ENCODE measurements at regions not wholly inside any gene's neighbourhood (a gene's known extent, or its start where the extent isn't known, plus 50 kb on each side); places are given as distances from the start of the nearest gene placed in this dataset.

GRCh38 chr7:52758356-52758755 is 277.1 kb upstream of the POM121L12 start:
- no peak for TF ChIP-seq EP300 (IDR thresholded peaks at IDR 0.05; ENCODE audit: borderline replicate concordance)
- no peak for TF ChIP-seq REST (IDR thresholded peaks at IDR 0.05; ENCODE audit: low read depth)
- TF ChIP-seq EGR1 (IDR thresholded peaks at IDR 0.05) = no peak

- TF ChIP-seq TEAD4 (IDR thresholded peaks at IDR 0.05) (no peak), ZBTB7A (IDR thresholded peaks at IDR 0.05; ENCODE audit: low read depth) (no peak), EGR1 (IDR thresholded peaks at IDR 0.05) (no peak), NFIC (IDR thresholded peaks at IDR 0.05) (no peak), RAD21 (IDR thresholded peaks at IDR 0.05; ENCODE audit: low read depth) (no peak), TAF1 (IDR thresholded peaks at IDR 0.05; ENCODE audit: low read depth) (no peak), USF1 (IDR thresholded peaks at IDR 0.05) (no peak), FOXM1 (IDR thresholded peaks at IDR 0.05; ENCODE audit: borderline replicate concordance, low read depth) (no peak), CEBPB (IDR thresholded peaks at IDR 0.05) (no peak), MAX (IDR thresholded peaks at IDR 0.05) (no peak), CREB1 (IDR thresholded peaks at IDR 0.05; ENCODE audit: low read depth) (no peak), REST (IDR thresholded peaks at IDR 0.05; ENCODE audit: low read depth) (no peak), YY1 (IDR thresholded peaks at IDR 0.05; ENCODE audit: low read depth) (no peak), TCF12 (IDR thresholded peaks at IDR 0.05; ENCODE audit: low read depth) (no peak)
Observed at GRCh38 chr7:52753855-52754254, 281.6 kb upstream of the POM121L12 start.

GRCh38 chr7:52752891-52753290 is 282.5 kb upstream of the POM121L12 start:
- TF ChIP-seq ZBTB7A (IDR thresholded peaks at IDR 0.05; ENCODE audit: low read depth) = no peak
- TF ChIP-seq FOXM1 (IDR thresholded peaks at IDR 0.05; ENCODE audit: borderline replicate concordance, low read depth) = no peak
- TF ChIP-seq NFIC (IDR thresholded peaks at IDR 0.05) = no peak
- TF ChIP-seq RAD21 (IDR thresholded peaks at IDR 0.05; ENCODE audit: low read depth) = no peak
- no peak for TF ChIP-seq TCF12 (IDR thresholded peaks at IDR 0.05; ENCODE audit: low read depth)
- TF ChIP-seq EP300 (IDR thresholded peaks at IDR 0.05; ENCODE audit: borderline replicate concordance) = no peak
- TF ChIP-seq MAX (IDR thresholded peaks at IDR 0.05) = no peak
- TF ChIP-seq YY1 (IDR thresholded peaks at IDR 0.05; ENCODE audit: low read depth) = no peak
- TF ChIP-seq TEAD4 (IDR thresholded peaks at IDR 0.05) = no peak
- TF ChIP-seq CEBPB (IDR thresholded peaks at IDR 0.05) = no peak
- no peak for TF ChIP-seq EGR1 (IDR thresholded peaks at IDR 0.05)
- TF ChIP-seq TAF1 (IDR thresholded peaks at IDR 0.05; ENCODE audit: low read depth) = no peak

GRCh38 chr7:52749880-52750279 is 285.6 kb upstream of the POM121L12 start:
- TF ChIP-seq FOXM1 (IDR thresholded peaks at IDR 0.05; ENCODE audit: borderline replicate concordance, low read depth) = no peak
- TF ChIP-seq TAF1 (IDR thresholded peaks at IDR 0.05; ENCODE audit: low read depth) = no peak
- no peak for TF ChIP-seq TCF12 (IDR thresholded peaks at IDR 0.05; ENCODE audit: low read depth)
- no peak for TF ChIP-seq RAD21 (IDR thresholded peaks at IDR 0.05; ENCODE audit: low read depth)
- TF ChIP-seq MAX (IDR thresholded peaks at IDR 0.05) = no peak
- no peak for TF ChIP-seq TEAD4 (IDR thresholded peaks at IDR 0.05)
- no peak for TF ChIP-seq EGR1 (IDR thresholded peaks at IDR 0.05)
- no peak for TF ChIP-seq USF1 (IDR thresholded peaks at IDR 0.05)
- TF ChIP-seq EP300 (IDR thresholded peaks at IDR 0.05; ENCODE audit: borderline replicate concordance) = no peak
- no peak for TF ChIP-seq REST (IDR thresholded peaks at IDR 0.05; ENCODE audit: low read depth)
- no peak for TF ChIP-seq NFIC (IDR thresholded peaks at IDR 0.05)
- TF ChIP-seq YY1 (IDR thresholded peaks at IDR 0.05; ENCODE audit: low read depth) = no peak
- no peak for TF ChIP-seq CREB1 (IDR thresholded peaks at IDR 0.05; ENCODE audit: low read depth)
- TF ChIP-seq CEBPB (IDR thresholded peaks at IDR 0.05) = no peak
- no peak for TF ChIP-seq ZBTB7A (IDR thresholded peaks at IDR 0.05; ENCODE audit: low read depth)

Measured in Ishikawa (cell line).